GM19025 (cell line): ENCODE measurements at regions not wholly inside any gene's neighbourhood (a gene's known extent, or its start where the extent isn't known, plus 50 kb on each side); places are given as distances from the start of the nearest gene placed in this dataset.

ENCODE experiments used
- ATAC-seq: cut with Tn5 transposase; IDR thresholded peaks from one replicate; pipeline ENCODE4 v1.9.1; 2021; ENCODE audit warnings: mild to moderate bottlenecking, low read depth, moderate library complexity; ENCODE audit not compliant: unreplicated experiment

DNA sequence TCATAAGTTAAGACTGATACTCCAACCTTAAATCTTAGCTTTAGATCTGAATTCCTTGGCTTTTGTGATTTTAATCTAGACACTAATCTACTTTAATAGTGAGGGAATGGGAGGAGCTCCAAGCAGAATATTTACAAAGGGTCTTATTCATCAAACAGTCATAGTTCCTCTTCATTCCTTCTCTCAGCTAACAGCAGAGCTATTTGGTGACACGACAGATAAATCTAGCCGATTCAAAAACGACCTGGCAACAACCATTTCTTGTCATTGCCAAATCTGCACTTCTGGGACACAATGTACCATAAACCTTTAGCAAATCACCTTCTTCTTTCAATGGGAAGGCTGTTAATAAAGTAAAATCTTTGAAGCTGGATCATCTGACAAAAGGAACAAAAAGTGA, 52.8 kb upstream of the FOXD3 start:
- ATAC-seq = no peak
